ENCODE measurements at regions not wholly inside any gene's neighbourhood (a gene's known extent, or its start where the extent isn't known, plus 50 kb on each side); places are given as distances from the start of the nearest gene placed in this dataset.

DNA sequence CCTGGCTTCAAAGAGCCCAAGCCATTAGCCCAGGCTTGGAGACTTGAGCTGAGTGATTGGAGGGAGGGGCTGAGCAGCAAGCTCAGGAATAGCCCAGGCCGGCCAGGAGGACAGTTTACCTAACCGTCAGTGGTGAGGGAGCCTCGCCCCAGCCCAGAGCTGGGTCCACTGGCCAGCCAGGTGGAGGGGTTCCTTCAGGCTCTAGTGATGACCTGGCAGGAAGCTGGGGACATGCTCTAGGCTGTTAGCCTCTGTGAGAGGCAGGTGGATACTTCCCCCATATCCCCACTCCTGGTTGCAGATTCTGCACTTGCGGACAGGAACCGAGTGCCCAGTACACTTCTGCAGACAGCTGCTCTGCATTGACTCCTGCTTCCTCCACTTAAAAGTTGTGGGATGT is 61.2 kb upstream of the ANTXRL start:
- no peaks in the 10 kb centered on the region for H3K9me3 ChIP-seq (replicated peaks; ENCODE audit: control insufficient read depth, insufficient read depth, low read length)
- H4K20me1 ChIP-seq (replicated peaks; ENCODE audit: control insufficient read depth, extremely low read depth, insufficient read depth, low read length): no peaks in the 10 kb centered on the region
- H3K9ac ChIP-seq (replicated peaks; ENCODE audit: extremely low read depth, insufficient read depth, low read length): no peak overlapping the region
- no peak overlapping the region for H3K4me2 ChIP-seq (ENCODE audit: insufficient read depth, low read length)
- BruUV-seq (replicated peaks): no TSS peak
- H3K9me1 ChIP-seq (replicated peaks; ENCODE audit: control insufficient read depth, extremely low read depth, insufficient read depth, low read length): no peaks in the 10 kb centered on the region
- no peak for FAIRE-seq
- H3K4me3 ChIP-seq (replicated peaks in 1 of 3; ENCODE audit: insufficient read depth in 1 of 3, low read depth in 1 of 3, low read length in 3 of 3): no peak overlapping the region
- TF ChIP-seq GATA2 (IDR thresholded peaks at IDR 0.05; ENCODE audit: insufficient read depth, insufficient read length, low read depth, low read length) (no peak), EZH2 (IDR thresholded peaks at IDR 0.05; ENCODE audit: borderline replicate concordance, low read depth, low read length, severe bottlenecking) (no peak), MYC (IDR thresholded peaks at IDR 0.05; ENCODE audit: low read depth, low read length) (no peak), FOS (IDR thresholded peaks at IDR 0.05; ENCODE audit: borderline replicate concordance, insufficient read depth, low read length) (no peak), POLR2A (IDR thresholded peaks at IDR 0.05; ENCODE audit: low read depth, low read length) (no peak), POLR2AphosphoS5 (IDR thresholded peaks at IDR 0.05; ENCODE audit: insufficient read depth, low read depth, low read length) (no peak), JUN (IDR thresholded peaks at IDR 0.05; ENCODE audit: borderline replicate concordance, insufficient read depth, insufficient read length, low read depth) (no peak)
- TF ChIP-seq, protein P1, sequence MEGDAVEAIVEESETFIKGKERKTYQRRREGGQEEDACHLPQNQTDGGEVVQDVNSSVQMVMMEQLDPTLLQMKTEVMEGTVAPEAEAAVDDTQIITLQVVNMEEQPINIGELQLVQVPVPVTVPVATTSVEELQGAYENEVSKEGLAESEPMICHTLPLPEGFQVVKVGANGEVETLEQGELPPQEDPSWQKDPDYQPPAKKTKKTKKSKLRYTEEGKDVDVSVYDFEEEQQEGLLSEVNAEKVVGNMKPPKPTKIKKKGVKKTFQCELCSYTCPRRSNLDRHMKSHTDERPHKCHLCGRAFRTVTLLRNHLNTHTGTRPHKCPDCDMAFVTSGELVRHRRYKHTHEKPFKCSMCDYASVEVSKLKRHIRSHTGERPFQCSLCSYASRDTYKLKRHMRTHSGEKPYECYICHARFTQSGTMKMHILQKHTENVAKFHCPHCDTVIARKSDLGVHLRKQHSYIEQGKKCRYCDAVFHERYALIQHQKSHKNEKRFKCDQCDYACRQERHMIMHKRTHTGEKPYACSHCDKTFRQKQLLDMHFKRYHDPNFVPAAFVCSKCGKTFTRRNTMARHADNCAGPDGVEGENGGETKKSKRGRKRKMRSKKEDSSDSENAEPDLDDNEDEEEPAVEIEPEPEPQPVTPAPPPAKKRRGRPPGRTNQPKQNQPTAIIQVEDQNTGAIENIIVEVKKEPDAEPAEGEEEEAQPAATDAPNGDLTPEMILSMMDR (IDR thresholded peaks at IDR 0.05; ENCODE audit: extremely low read depth in 1 of 2, insufficient read depth in 1 of 2, low read depth in 1 of 2, low read length in 2 of 2): no peak
- TF ChIP-seq, protein P2, sequence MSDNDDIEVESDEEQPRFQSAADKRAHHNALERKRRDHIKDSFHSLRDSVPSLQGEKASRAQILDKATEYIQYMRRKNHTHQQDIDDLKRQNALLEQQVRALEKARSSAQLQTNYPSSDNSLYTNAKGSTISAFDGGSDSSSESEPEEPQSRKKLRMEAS (IDR thresholded peaks at IDR 0.05; ENCODE audit: insufficient read depth, insufficient read length): no peak
- ChIA-PET POLR2A (no interaction called here), CTCF (interaction anchor here (1.6 to 2.0 kb wide), 2 partner anchors 100 to 340 kb away, joined by 3 to 5 read pairs; no protein-coding TSS in a partner anchor)
- dilution Hi-C loops (cut with MboI; ENCODE audit: extremely low pct_ligation_motif_present, low sequenced_read_pairs) (no loop called here), intact Hi-C loops (cut with micrococcal nuclease) (loop anchor here (5.0 kb wide), 1 partner anchor 243 kb away; no protein-coding TSS in a partner anchor)
- no peaks in the 10 kb centered on the region for H3K27me3 ChIP-seq (ENCODE audit: control insufficient read depth in 2 of 2, insufficient read depth in 2 of 2, low read length in 2 of 2)
- H3K27ac ChIP-seq (ENCODE audit: insufficient read depth, low read depth, low read length): no peak overlapping the region
- no peaks in the 10 kb centered on the region for H3K4me1 ChIP-seq (ENCODE audit: control insufficient read depth, extremely low read depth, insufficient read depth, low read length)
- no peaks in the 10 kb centered on the region for H3K79me2 ChIP-seq (ENCODE audit: control insufficient read depth, insufficient read depth, low read length)
- no peaks in the 10 kb centered on the region for H3K36me3 ChIP-seq (ENCODE audit: control insufficient read depth in 2 of 2, extremely low read depth in 1 of 2, insufficient read depth in 2 of 2, low read length in 2 of 2)
- no peak overlapping the region for H2AFZ ChIP-seq (ENCODE audit: low read depth, low read length)
- no peak for DNase-seq (ENCODE audit: low read depth, low spot score)

All from endothelial cell of umbilical vein (primary cell).